ENCODE measurements at regions not wholly inside any gene's neighbourhood (a gene's known extent, or its start where the extent isn't known, plus 50 kb on each side); places are given as distances from the start of the nearest gene placed in this dataset.

- H3K4me3 ChIP-seq, result no peak overlapping the region
- DNase-seq (ENCODE audit: low spot score in 2 of 2), result no peak
- intact Hi-C loops (cut with DNase I; ENCODE audit: low total_unique reads), result no loop called here
- H3K9me3 ChIP-seq, result no peaks in the 10 kb centered on the region
- no peaks in the 10 kb centered on the region for H3K4me1 ChIP-seq
- no peak overlapping the region for H3K27ac ChIP-seq
- peaks cover 0 to 13% of the 10 kb centered on the region in 2 donors for H3K27me3 ChIP-seq
- no peaks in the 10 kb centered on the region for H3K36me3 ChIP-seq
- no peak for TF ChIP-seq POLR2A (IDR thresholded peaks at IDR 0.05)
- no peak for TF ChIP-seq POLR2AphosphoS5 (IDR thresholded peaks at IDR 0.05)
- TF ChIP-seq CTCF (IDR thresholded peaks at IDR 0.05), result no peak
Observed at GRCh38 chr11:31881825-31882224, 70.7 kb upstream of the PAX6 start.

DNA sequence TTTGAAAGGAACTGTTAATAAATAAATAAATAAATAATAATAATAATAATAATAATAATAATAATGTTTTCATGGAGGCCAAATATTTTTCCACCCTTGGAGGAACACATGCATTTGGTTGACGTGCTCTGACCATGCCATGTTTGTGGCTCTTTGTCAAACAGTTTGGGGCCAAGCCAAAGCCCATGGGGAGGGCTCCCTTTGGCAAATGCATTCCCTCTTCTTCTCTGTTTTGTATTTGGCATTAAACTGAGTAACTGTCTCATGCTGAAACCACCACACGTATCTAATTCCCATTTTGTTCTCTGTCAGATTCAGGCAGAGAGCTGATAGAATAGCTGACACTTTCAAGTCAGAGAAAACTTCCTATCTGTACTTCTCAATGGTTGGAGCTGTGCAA, 68.6 kb upstream of the PAX6 start:
- Histone ChIP-seq H3K27ac (no peak overlapping the region), H3K36me3 (no peaks in the 10 kb centered on the region), H3K27me3 (peaks cover 0 to 13% of the 10 kb centered on the region in 2 donors), H3K4me1 (no peaks in the 10 kb centered on the region), H3K9me3 (no peaks in the 10 kb centered on the region), H3K4me3 (no peak overlapping the region)
- no peak for DNase-seq (ENCODE audit: low spot score in 2 of 2)
- no peak for TF ChIP-seq POLR2AphosphoS5 (IDR thresholded peaks at IDR 0.05)
- no peak for TF ChIP-seq CTCF (IDR thresholded peaks at IDR 0.05)
- TF ChIP-seq POLR2A (IDR thresholded peaks at IDR 0.05), result no peak
- intact Hi-C loops (cut with DNase I; ENCODE audit: low total_unique reads), result no loop called here

- Histone ChIP-seq H3K4me3 (no peak overlapping the region), H3K27me3 (peaks cover 0 to 10% of the 10 kb centered on the region in 2 donors), H3K36me3 (no peaks in the 10 kb centered on the region), H3K27ac (no peak overlapping the region), H3K9me3 (no peaks in the 10 kb centered on the region), H3K4me1 (no peaks in the 10 kb centered on the region)
- intact Hi-C loops (cut with DNase I; ENCODE audit: low total_unique reads), result no loop called here
- no peak for TF ChIP-seq CTCF (IDR thresholded peaks at IDR 0.05)
- TF ChIP-seq POLR2AphosphoS5 (IDR thresholded peaks at IDR 0.05), result no peak
- TF ChIP-seq POLR2A (IDR thresholded peaks at IDR 0.05), result no peak
- no peak for DNase-seq (ENCODE audit: low spot score in 2 of 2)
Observed at GRCh38 chr11:31877863-31878262, 66.7 kb upstream of the PAX6 start.

GRCh38 chr11:31877083-31877482, 66.0 kb upstream of the PAX6 start:
- TF ChIP-seq POLR2AphosphoS5 (IDR thresholded peaks at IDR 0.05) (no peak), POLR2A (IDR thresholded peaks at IDR 0.05) (no peak), CTCF (IDR thresholded peaks at IDR 0.05) (no peak)
- H3K9me3 ChIP-seq, result no peaks in the 10 kb centered on the region
- H3K4me3 ChIP-seq, result no peak overlapping the region
- no peak for DNase-seq (ENCODE audit: low spot score in 2 of 2)
- no peaks in the 10 kb centered on the region for H3K4me1 ChIP-seq
- intact Hi-C loops (cut with DNase I; ENCODE audit: low total_unique reads), result no loop called here
- H3K27ac ChIP-seq, result no peak overlapping the region
- peaks cover 0 to 5% of the 10 kb centered on the region in 2 donors for H3K27me3 ChIP-seq
- H3K36me3 ChIP-seq, result no peaks in the 10 kb centered on the region

DNA sequence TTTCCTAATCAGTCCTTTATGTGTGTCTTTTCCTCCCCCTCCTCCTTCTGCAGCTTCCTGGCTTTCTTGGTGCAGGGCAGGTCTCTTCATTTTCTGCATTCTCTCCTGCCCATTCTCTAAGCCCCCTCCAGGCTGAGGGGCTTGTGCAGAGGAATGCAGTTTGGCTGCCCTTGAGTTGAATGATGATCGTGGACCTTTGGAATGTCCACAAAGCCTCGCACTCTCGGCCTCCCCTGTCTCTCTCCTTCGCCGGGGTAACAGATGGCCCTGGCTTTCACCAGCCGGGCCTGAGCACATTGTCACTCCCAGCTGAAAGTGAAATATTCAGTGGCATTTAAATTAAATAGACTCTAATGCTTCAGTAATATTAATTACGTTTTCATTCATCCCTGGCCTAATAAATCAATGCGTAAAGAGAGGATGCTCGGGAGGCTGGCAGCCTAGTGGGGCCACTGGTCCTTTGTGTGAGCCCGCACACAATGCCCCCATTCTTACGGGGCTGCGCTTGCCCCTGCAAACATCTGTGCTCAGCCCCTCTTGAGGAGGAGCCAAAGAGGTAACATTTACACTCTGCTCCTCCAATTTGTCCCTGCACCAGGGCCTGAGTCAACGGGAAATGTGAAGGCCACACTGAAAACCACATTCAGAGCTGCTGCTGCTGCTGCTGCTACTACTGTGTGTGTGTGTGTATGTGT, 64.9 kb upstream of the PAX6 start:
- peaks cover 0 to 12% of the 10 kb centered on the region in 2 donors for H3K27me3 ChIP-seq
- intact Hi-C loops (cut with DNase I; ENCODE audit: low total_unique reads), result no loop called here
- no peaks in the 10 kb centered on the region for H3K9me3 ChIP-seq
- TF ChIP-seq POLR2A (IDR thresholded peaks at IDR 0.05), result no peak
- no peak for TF ChIP-seq CTCF (IDR thresholded peaks at IDR 0.05)
- H3K4me1 ChIP-seq, result no peaks in the 10 kb centered on the region
- no peak overlapping the region for H3K4me3 ChIP-seq
- no peaks in the 10 kb centered on the region for H3K36me3 ChIP-seq
- H3K27ac ChIP-seq, result no peak overlapping the region
- no peak for DNase-seq (ENCODE audit: low spot score in 2 of 2)

Measured in breast epithelium (tissue), 4 donors.